ENCODE measurements at regions not wholly inside any gene's neighbourhood (a gene's known extent, or its start where the extent isn't known, plus 50 kb on each side); places are given as distances from the start of the nearest gene placed in this dataset.
A peak's percentile ranks its signal among the peaks of the same experiment; 100 is the strongest.

DNA sequence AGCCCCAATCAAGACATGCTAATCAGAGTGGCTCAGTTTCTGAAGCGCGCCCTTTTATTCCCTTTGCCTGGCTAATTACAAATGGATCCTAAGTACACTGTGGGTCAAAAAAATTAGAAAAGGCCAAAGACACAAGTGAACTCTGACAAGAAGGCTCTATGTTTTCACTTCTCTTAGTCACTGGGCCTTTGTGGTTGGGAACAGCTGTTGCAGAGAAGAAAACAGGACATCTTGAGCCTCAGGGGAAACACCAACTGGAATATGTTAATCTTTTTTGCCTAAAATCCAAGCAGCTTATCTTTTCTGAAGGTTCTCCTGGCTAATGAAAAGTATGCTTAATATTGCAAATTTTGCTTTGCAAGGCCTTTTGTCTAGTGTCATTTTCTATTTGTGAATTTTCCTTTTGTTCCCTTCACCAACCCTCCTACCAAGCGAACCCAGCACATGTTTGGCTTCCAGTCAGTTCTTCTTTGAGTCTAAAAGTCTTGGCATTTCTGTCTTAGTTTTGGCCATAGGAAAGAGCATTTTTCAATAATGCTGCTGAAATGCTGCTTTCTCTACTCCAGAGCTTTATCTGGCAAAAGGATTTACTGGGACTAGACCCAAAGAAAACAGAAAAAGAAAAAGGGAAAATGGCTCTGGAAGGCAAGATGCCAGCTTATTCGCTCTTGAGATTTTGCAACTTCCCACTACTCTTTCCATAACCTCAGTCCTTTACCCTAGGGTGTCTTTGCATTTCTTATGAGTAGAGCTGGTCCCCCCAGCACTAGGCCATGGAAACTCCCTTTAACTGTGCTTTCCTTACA, 440.2 kb upstream of the ST6GAL2 start:
- H3K23me2 ChIP-seq (ENCODE audit: insufficient read length, low read depth, low read length, poor library complexity, severe bottlenecking), result no peaks in the 10 kb centered on the region
- no peaks in the 10 kb centered on the region for H3K4me1 ChIP-seq (ENCODE audit: insufficient read depth, low read length)
- no peak overlapping the region for H4K8ac ChIP-seq (replicated peaks; ENCODE audit: insufficient read length, low read depth, low read length)
- no peak overlapping the region for H3K56ac ChIP-seq (ENCODE audit: insufficient read length, low read depth, low read length)
- no peak overlapping the region for H4K5ac ChIP-seq (ENCODE audit: insufficient read length, low read depth, low read length)
- H3K27ac ChIP-seq (ENCODE audit: insufficient read length, low read depth, low read length), result no peak overlapping the region
- H3K4me1 Mint-ChIP-seq, result peaks cover 0 to 3% of the 10 kb centered on the region in 2 experiments; a peak in 2 of 4 replicates
- peaks cover 9 to 18% of the 10 kb centered on the region in 2 experiments; a peak in 3 of 5 replicates for H3K9me3 Mint-ChIP-seq
- no peak overlapping the region for H3K4me2 ChIP-seq (ENCODE audit: insufficient read depth, insufficient read length, low read length)
- no peak overlapping the region for H2BK120ac ChIP-seq (ENCODE audit: low read depth, low read length, poor library complexity, severe bottlenecking)
- H3K4ac ChIP-seq (ENCODE audit: low read depth, low read length), result no peak overlapping the region
- no peak overlapping the region for H3K18ac ChIP-seq (ENCODE audit: insufficient read length, low read depth, low read length)
- no peak overlapping the region for H4K91ac ChIP-seq (ENCODE audit: insufficient read length, low read depth, low read length)
- TF ChIP-seq CTCF (conservative IDR thresholded peaks at IDR 0.05), result no peak
- H3T11ph ChIP-seq (ENCODE audit: low read length), result no peak overlapping the region
- no peak overlapping the region for H3K27ac Mint-ChIP-seq
- no peaks in the 10 kb centered on the region for H3K27me3 ChIP-seq (ENCODE audit: insufficient read depth, low read length)
- H2BK5ac ChIP-seq (ENCODE audit: insufficient read length, low read length), result no peak overlapping the region
- no peak for DNase-seq
- H3K36me3 Mint-ChIP-seq (ENCODE audit: insufficient read depth in 1 of 3, low read depth in 3 of 3), result peaks cover 0 to 8% (median 0%) of the 10 kb centered on the region in 3 experiments; a peak in 2 of 7 replicates
- peak overlapping the region in 1 of 2 experiments; percentile 28; a peak in 1 of 5 replicates for H3K4me3 Mint-ChIP-seq
- no peak overlapping the region for H2AFZ ChIP-seq (ENCODE audit: low read length)
- no peak overlapping the region for H2BK12ac ChIP-seq (ENCODE audit: insufficient read length, low read depth, low read length)
- H2AK5ac ChIP-seq (ENCODE audit: insufficient read length, low read length), result no peak overlapping the region
- no peaks in the 10 kb centered on the region for H3K27me3 Mint-ChIP-seq (ENCODE audit: low read depth)
- H3K9ac ChIP-seq (ENCODE audit: extremely low read depth, insufficient read length, low read length), result no peak overlapping the region
- H3K14ac ChIP-seq (ENCODE audit: insufficient read depth, low read length), result no peak overlapping the region
- no peak overlapping the region for H2BK15ac ChIP-seq (ENCODE audit: low read depth, low read length)
- no peaks in the 10 kb centered on the region for H3K79me2 ChIP-seq (ENCODE audit: insufficient read depth, low read length)
- no peak overlapping the region for H2BK20ac ChIP-seq (ENCODE audit: low read depth, low read length, poor library complexity, severe bottlenecking)
- no peaks in the 10 kb centered on the region for H3K9me3 ChIP-seq (ENCODE audit: control insufficient read depth, low read depth, low read length)
- H4K20me1 ChIP-seq (ENCODE audit: control insufficient read depth, insufficient read depth, insufficient read length), result no peaks in the 10 kb centered on the region
- WGBS (ENCODE audit: extremely low coverage, insufficient read length, low lambda C conversion rate), result no CpG with 5 or more reads among the region's 4 CpGs
- H3K79me1 ChIP-seq (ENCODE audit: insufficient read depth, low read depth, low read length, poor library complexity, severe bottlenecking), result no peaks in the 10 kb centered on the region
- no peak overlapping the region for H3K23ac ChIP-seq (ENCODE audit: insufficient read length, low read depth, low read length)

All from H9 (cell line).